Suprapubic skin (tissue), 4 donors: ENCODE measurements at regions not wholly inside any gene's neighbourhood (a gene's known extent, or its start where the extent isn't known, plus 50 kb on each side); places are given as distances from the start of the nearest gene placed in this dataset.
"Not testable (repeated sequence)": the region's sequence is repeated elsewhere in the genome, so short reads cannot be mapped to it uniquely, and the experiment has no call there.

Experiments
- DNase-seq, 2 donors: peaks; one replicate each; pipeline ENCODE4 v3.0.0-alpha.2; 2019; ENCODE audit warnings: low spot score in 2 of 2
- H3K27ac ChIP-seq: fragments of 200-600 bp; sonication (generic); one replicate; pipeline ENCODE4 v1.5.1; 2019
- H3K27me3 ChIP-seq: fragments of 200-600 bp; sonication (generic); one replicate; pipeline ENCODE4 v1.5.1; 2019
- H3K36me3 ChIP-seq: fragments of 200-600 bp; sonication (generic); one replicate; pipeline ENCODE4 v1.5.1; 2019
- H3K4me1 ChIP-seq: fragments of 200-600 bp; sonication (generic); one replicate; pipeline ENCODE4 v1.5.1; 2019
- H3K4me3 ChIP-seq: fragments of 200-600 bp; sonication (generic); one replicate; pipeline ENCODE4 v1.5.1; 2019; ENCODE audit warnings: mild to moderate bottlenecking
- H3K9me3 ChIP-seq: fragments of 200-600 bp; sonication (generic); one replicate; pipeline ENCODE4 v1.5.1; 2019
- EP300 ChIP-seq: sonication (generic); formaldehyde crosslinking; IDR thresholded peaks from one replicate; pipeline ENCODE4 v1.6.1; 2017; ENCODE audit warnings: antibody characterized with exemption
- POLR2A ChIP-seq, 2 donors: fragments of 450-650 bp; IDR thresholded peaks; one replicate each; pipeline ENCODE4 v1.6.1; 2017; ENCODE audit warnings: antibody characterized with exemption in 2 of 2, mild to moderate bottlenecking in 2 of 2, moderate library complexity in 2 of 2
- POLR2AphosphoS5 ChIP-seq, 3 donors: sonication (generic); formaldehyde crosslinking; IDR thresholded peaks; one replicate each; pipeline ENCODE4 v1.6.1; 2017; ENCODE audit warnings: antibody characterized with exemption in 3 of 3
- WGBS: methylation state at CpG from one replicate; pipeline ENCODE4 v1.1.5; 2018; 5-methylcytosine and 5-hydroxymethylcytosine counted together
- TF ChIP-seq, protein P1 (sequence below), 2 donors: fragments of 200-600 bp in 1 of 2; fragments of 450-650 bp in 1 of 2; sonication (generic) in 1 of 2; IDR thresholded peaks; one replicate each; pipeline ENCODE4 v1.5.1; 2016 to 2019; ENCODE audit warnings: antibody characterized with exemption in 2 of 2, mild to moderate bottlenecking in 1 of 2, moderate library complexity in 1 of 2

DNA sequence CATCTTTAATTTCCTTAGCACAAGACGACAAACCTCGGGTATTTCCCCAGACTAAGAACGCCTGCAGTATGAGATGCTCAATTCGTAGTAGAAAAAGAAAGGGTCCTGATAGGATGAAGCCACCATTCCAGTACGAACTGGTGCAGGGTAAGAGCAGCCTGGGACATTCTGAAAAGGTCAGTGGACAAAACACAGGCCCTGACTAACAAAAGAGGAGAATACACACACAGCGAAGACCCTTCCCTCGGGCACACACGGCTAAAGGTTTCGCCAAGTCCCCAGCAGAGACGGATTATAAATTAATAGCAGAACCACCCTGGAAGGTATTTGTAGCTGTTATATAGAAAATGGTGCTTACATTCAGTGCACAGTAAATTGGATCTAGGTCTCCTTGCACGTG, 137.6 kb downstream of the SKIDA1 start:
- Histone ChIP-seq H3K27ac (no peak overlapping the region), H3K4me1 (no peaks in the 10 kb centered on the region), H3K36me3 (no peaks in the 10 kb centered on the region), H3K4me3 (no peak overlapping the region), H3K27me3 (no peaks in the 10 kb centered on the region), H3K9me3 (no peaks in the 10 kb centered on the region)
- DNase-seq: no peak
- TF ChIP-seq, protein P1, sequence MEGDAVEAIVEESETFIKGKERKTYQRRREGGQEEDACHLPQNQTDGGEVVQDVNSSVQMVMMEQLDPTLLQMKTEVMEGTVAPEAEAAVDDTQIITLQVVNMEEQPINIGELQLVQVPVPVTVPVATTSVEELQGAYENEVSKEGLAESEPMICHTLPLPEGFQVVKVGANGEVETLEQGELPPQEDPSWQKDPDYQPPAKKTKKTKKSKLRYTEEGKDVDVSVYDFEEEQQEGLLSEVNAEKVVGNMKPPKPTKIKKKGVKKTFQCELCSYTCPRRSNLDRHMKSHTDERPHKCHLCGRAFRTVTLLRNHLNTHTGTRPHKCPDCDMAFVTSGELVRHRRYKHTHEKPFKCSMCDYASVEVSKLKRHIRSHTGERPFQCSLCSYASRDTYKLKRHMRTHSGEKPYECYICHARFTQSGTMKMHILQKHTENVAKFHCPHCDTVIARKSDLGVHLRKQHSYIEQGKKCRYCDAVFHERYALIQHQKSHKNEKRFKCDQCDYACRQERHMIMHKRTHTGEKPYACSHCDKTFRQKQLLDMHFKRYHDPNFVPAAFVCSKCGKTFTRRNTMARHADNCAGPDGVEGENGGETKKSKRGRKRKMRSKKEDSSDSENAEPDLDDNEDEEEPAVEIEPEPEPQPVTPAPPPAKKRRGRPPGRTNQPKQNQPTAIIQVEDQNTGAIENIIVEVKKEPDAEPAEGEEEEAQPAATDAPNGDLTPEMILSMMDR (IDR thresholded peaks at IDR 0.05): no peak
- TF ChIP-seq POLR2AphosphoS5 (IDR thresholded peaks at IDR 0.05) (no peak), EP300 (no peak), POLR2A (IDR thresholded peaks at IDR 0.05) (no peak)
- WGBS: 84% methylated on average over 11 of the region's 11 CpGs

DNA sequence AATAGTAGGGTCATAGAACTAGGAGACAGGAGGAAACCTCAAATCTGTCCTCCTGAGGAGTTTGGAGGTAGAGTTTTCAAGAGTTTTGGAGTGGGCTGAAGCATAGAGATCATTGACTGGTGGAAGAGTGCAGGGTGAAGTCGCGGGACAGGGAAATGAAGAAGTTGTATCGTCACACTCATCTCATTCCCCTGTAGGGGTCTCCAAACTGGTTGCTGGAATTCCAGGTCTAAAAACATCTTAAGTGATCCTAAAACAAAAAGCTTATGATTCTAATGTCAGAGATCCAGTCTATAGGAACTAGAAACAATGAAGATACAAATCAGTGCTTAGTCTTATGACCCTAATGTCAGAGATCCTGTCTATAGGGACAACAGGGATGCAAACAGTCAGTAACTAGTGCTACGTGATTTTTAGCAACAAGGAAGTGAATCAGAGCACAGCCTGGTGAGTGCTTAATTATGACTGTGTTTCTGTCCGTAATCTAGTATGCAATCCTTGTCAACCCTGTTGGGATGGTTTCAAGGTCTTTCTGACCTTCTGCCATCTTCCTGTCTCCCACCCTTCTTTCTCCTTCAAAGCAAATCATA, 139.4 kb downstream of the SKIDA1 start:
- no peak overlapping the region for H3K27ac ChIP-seq
- 89% methylated on average over 5 of the region's 5 CpGs for WGBS
- no peaks in the 10 kb centered on the region for H3K27me3 ChIP-seq
- no peaks in the 10 kb centered on the region for H3K36me3 ChIP-seq
- H3K9me3 ChIP-seq: no peaks in the 10 kb centered on the region
- DNase-seq: no peak
- no peaks in the 10 kb centered on the region for H3K4me1 ChIP-seq
- TF ChIP-seq, protein P1 (IDR thresholded peaks at IDR 0.05): no peak
- TF ChIP-seq POLR2AphosphoS5 (IDR thresholded peaks at IDR 0.05) (no peak), POLR2A (IDR thresholded peaks at IDR 0.05) (no peak), EP300 (no peak)
- H3K4me3 ChIP-seq: no peak overlapping the region

DNA sequence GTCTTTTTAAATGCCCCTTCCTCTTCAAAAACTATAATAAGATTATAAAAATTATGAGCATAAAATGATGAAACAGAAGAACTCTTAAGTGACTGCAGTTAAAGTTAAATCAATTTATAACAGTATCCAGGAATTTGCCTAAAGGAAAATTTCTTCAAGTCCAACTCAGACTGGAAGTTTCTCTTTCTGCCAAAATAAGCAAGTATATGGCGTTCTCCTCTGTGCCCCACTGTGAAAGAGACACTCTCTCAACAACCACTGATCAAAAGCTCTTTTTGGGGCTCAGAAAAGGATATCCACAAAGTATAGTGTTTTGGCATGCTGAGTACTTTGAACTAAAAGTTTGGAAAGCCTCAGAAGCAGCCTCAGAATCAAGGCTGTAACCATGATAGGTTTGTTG, 139.9 kb downstream of the SKIDA1 start:
- no peak for DNase-seq
- Histone ChIP-seq H3K4me1 (no peaks in the 10 kb centered on the region), H3K4me3 (no peak overlapping the region), H3K27me3 (no peaks in the 10 kb centered on the region), H3K27ac (no peak overlapping the region), H3K9me3 (no peaks in the 10 kb centered on the region), H3K36me3 (no peaks in the 10 kb centered on the region)
- TF ChIP-seq, protein P1 (IDR thresholded peaks at IDR 0.05): no peak
- TF ChIP-seq POLR2AphosphoS5 (IDR thresholded peaks at IDR 0.05): no peak
- no peak for TF ChIP-seq EP300
- TF ChIP-seq POLR2A (IDR thresholded peaks at IDR 0.05): no peak
- 40% methylated on average over 1 of the region's 1 CpG for whole genome bisulfite sequencing

DNA sequence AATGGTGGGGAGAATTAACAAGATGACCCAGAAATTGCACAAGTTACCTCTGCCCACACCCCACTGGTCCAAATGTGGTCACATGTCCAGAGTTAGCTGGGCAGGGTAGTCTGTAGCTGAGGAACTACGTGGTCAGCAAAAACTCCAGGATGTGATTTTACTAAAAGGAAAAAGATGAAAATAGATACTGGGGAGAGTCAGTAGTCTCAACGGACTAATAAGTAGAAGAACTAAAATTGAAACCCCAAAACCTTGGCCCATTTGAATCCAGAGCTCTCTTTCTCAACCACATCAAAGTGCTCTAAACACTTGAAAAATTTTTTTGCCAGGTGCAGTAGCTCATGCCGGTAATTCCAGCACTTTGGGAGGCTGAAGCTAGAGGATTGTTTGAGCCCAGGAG, 146.3 kb downstream of the SKIDA1 start:
- no peaks in the 10 kb centered on the region for H3K36me3 ChIP-seq
- DNase-seq: no peak
- no peaks in the 10 kb centered on the region for H3K27me3 ChIP-seq
- H3K4me1 ChIP-seq: no peaks in the 10 kb centered on the region
- no peaks in the 10 kb centered on the region for H3K9me3 ChIP-seq
- WGBS: 84% methylated on average over 3 of the region's 3 CpGs
- TF ChIP-seq POLR2A (IDR thresholded peaks at IDR 0.05) (no peak), EP300 (no peak), POLR2AphosphoS5 (IDR thresholded peaks at IDR 0.05) (no peak)
- TF ChIP-seq, protein P1 (IDR thresholded peaks at IDR 0.05): no peak
- H3K27ac ChIP-seq: no peak overlapping the region
- no peak overlapping the region for H3K4me3 ChIP-seq

DNA sequence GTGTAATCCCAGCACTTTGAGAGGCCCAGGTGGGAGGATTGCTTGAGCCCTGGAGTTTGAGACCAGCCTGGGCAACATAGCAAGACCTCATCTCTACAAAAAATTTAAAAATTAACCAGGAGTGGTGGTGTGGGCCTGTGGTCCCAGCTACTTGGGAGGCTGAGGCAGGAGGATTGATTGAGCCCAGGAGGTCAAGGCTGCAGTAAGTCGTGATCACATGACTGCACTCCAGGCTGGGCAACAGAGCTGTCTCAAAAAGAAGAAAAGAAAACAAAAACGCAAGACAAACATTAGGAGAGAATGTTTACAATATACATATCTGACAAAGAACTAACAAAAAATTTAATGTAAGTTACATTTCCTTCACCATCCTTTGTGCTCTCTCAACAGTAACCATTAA, 150.2 kb downstream of the SKIDA1 start:
- 87% methylated on average over 2 of the region's 2 CpGs for WGBS
- H3K27ac ChIP-seq, H3K9me3 ChIP-seq, H3K36me3 ChIP-seq, H3K27me3 ChIP-seq, H3K4me3 ChIP-seq, DNase-seq: not testable (repeated sequence)
- H3K4me1 ChIP-seq: peaks cover 12% of the 10 kb centered on the region

DNA sequence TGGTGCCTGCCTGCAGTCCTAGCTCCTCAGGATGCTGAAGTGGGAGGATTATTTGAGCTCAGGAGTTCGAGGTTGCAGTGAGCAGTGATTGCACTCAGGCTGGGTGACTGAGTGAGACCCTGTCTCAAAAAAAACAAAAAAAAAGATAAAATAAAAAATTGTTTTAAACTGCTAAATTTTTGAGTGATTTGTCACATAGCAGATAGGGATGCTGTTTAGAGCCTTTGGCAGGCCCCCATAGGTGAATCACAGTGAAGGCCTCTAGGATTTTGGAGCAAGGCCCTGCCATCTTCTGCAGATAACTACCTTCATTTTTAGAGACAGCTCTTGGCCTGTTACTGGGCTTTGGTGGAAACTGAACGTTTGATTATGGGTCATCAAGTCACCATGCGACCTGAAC, 151.6 kb downstream of the SKIDA1 start:
- H3K9me3 ChIP-seq, H3K36me3 ChIP-seq, H3K27ac ChIP-seq, H3K4me3 ChIP-seq, H3K27me3 ChIP-seq, DNase-seq: not testable (repeated sequence)
- H3K4me1 ChIP-seq: peaks cover 17% of the 10 kb centered on the region
- WGBS: 75% methylated on average over 3 of the region's 3 CpGs
